KMS-11 (cell line): ENCODE measurements at regions not wholly inside any gene's neighbourhood (a gene's known extent, or its start where the extent isn't known, plus 50 kb on each side); places are given as distances from the start of the nearest gene placed in this dataset.

Experiments used
- H2AFZ ChIP-seq: fragments of 200-600 bp; sonication (generic); 2 replicates; pipeline ENCODE4 v1.6.1; 2016; ENCODE audit warnings: antibody characterized with exemption, mixed run types, low read depth
- H3K27ac ChIP-seq: fragments of 200-600 bp; sonication (generic); 2 replicates; pipeline ENCODE4 v1.6.1; 2016; ENCODE audit warnings: mild to moderate bottlenecking, mixed run types
- H3K27me3 ChIP-seq: fragments of 200-600 bp; sonication (generic); 2 replicates; pipeline ENCODE4 v1.6.1; 2017; ENCODE audit warnings: mild to moderate bottlenecking, low read depth, mixed run types, moderate library complexity; ENCODE audit not compliant: insufficient read depth
- H3K36me3 ChIP-seq: fragments of 200-600 bp; sonication (generic); 2 replicates; pipeline ENCODE4 v1.6.1; 2017; ENCODE audit warnings: mild to moderate bottlenecking, mixed run types; ENCODE audit not compliant: insufficient read depth
- H3K4me1 ChIP-seq: fragments of 200-600 bp; sonication (generic); 2 replicates; pipeline ENCODE4 v1.6.1; 2016; ENCODE audit warnings: mild to moderate bottlenecking, low read depth, mixed run types; ENCODE audit not compliant: poor library complexity, severe bottlenecking
- H3K4me2 ChIP-seq: fragments of 200-600 bp; sonication (generic); 2 replicates; pipeline ENCODE4 v1.7.0; 2016; ENCODE audit warnings: mild to moderate bottlenecking, mixed run types
- H3K4me3 ChIP-seq: fragments of 200-600 bp; sonication (generic); IDR thresholded peaks from 2 replicates; pipeline ENCODE4 v1.6.1; 2017; ENCODE audit warnings: low read depth, low read length, mixed read lengths; ENCODE audit not compliant: insufficient read depth
- H3K79me2 ChIP-seq: fragments of 200-600 bp; sonication (generic); 2 replicates; pipeline ENCODE4 v1.6.1; 2016; ENCODE audit warnings: low read depth, mixed run types; ENCODE audit not compliant: insufficient read depth
- H3K9ac ChIP-seq: fragments of 200-600 bp; sonication (generic); 2 replicates; pipeline ENCODE4 v1.6.1; 2016; ENCODE audit warnings: mild to moderate bottlenecking, mixed run types
- H4K20me1 ChIP-seq: fragments of 200-600 bp; sonication (generic); 2 replicates; pipeline ENCODE4 v1.6.1; 2016; ENCODE audit warnings: mild to moderate bottlenecking, mixed run types; ENCODE audit not compliant: insufficient read depth
- TF ChIP-seq, protein P1 (sequence below): fragments of 200-600 bp; sonication (generic); conservative IDR thresholded peaks from 2 replicates; pipeline ENCODE4 v1.6.1; 2017; ENCODE audit warnings: low read depth, mild to moderate bottlenecking, antibody characterized with exemption, low read length, moderate library complexity, mixed read lengths

DNA sequence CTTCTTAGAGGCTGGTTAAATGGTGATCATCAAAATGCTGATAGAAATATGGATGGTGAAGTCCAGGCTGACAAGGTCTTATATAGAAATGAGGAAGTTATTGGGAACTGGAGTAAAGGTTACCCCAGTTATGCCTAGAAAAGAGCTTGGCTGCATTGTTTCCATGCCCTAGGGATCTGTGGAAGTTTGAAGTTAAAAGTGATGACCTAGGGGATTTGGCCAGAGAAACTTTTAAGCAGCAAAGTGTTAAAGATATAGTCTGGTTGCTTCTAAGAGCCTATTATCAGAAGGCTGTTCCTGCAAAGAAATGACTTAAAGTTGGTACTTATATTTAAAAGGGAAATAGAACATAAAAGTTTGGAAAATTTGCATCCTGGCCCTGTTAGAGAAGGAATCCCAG, 200.3 kb downstream of the ICE1 start:
- no peak overlapping the region for H2AFZ ChIP-seq
- TF ChIP-seq, protein P1, sequence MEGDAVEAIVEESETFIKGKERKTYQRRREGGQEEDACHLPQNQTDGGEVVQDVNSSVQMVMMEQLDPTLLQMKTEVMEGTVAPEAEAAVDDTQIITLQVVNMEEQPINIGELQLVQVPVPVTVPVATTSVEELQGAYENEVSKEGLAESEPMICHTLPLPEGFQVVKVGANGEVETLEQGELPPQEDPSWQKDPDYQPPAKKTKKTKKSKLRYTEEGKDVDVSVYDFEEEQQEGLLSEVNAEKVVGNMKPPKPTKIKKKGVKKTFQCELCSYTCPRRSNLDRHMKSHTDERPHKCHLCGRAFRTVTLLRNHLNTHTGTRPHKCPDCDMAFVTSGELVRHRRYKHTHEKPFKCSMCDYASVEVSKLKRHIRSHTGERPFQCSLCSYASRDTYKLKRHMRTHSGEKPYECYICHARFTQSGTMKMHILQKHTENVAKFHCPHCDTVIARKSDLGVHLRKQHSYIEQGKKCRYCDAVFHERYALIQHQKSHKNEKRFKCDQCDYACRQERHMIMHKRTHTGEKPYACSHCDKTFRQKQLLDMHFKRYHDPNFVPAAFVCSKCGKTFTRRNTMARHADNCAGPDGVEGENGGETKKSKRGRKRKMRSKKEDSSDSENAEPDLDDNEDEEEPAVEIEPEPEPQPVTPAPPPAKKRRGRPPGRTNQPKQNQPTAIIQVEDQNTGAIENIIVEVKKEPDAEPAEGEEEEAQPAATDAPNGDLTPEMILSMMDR, result no peak
- no peaks in the 10 kb centered on the region for H3K4me1 ChIP-seq
- no peaks in the 10 kb centered on the region for H3K79me2 ChIP-seq
- H3K27me3 ChIP-seq, result no peaks in the 10 kb centered on the region
- no peak overlapping the region for H3K4me2 ChIP-seq
- no peaks in the 10 kb centered on the region for H4K20me1 ChIP-seq
- no peak overlapping the region for H3K9ac ChIP-seq
- no peaks in the 10 kb centered on the region for H3K36me3 ChIP-seq
- H3K27ac ChIP-seq, result no peak overlapping the region
- H3K4me3 ChIP-seq, result no peak overlapping the region

DNA sequence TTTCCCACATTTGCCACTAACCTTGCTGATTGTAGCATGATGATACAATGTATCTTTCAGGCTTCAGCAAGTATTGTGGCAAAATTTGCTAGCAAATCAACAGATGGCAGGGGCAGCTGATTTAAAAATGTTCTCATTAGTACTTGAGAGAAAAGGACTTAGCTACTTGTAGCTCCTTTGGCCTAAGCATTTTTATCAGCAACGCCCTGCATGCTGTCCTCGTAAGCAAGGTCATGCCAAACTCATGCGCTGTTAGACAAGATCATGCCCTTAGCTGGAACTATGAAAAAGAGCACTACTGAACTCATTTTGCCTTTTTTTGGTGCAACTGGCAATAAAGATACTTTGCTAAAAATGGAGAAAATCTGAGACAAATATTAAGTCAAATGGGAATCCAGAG, 197.1 kb downstream of the ICE1 start:
- H4K20me1 ChIP-seq, result no peaks in the 10 kb centered on the region
- H3K36me3 ChIP-seq, result no peaks in the 10 kb centered on the region
- TF ChIP-seq, protein P1, result no peak
- no peaks in the 10 kb centered on the region for H3K79me2 ChIP-seq
- H3K4me3 ChIP-seq, result no peak overlapping the region
- no peaks in the 10 kb centered on the region for H3K27me3 ChIP-seq
- no peak overlapping the region for H3K27ac ChIP-seq
- no peaks in the 10 kb centered on the region for H3K4me1 ChIP-seq
- H3K9ac ChIP-seq, result no peak overlapping the region
- H3K4me2 ChIP-seq, result no peak overlapping the region
- no peak overlapping the region for H2AFZ ChIP-seq

DNA sequence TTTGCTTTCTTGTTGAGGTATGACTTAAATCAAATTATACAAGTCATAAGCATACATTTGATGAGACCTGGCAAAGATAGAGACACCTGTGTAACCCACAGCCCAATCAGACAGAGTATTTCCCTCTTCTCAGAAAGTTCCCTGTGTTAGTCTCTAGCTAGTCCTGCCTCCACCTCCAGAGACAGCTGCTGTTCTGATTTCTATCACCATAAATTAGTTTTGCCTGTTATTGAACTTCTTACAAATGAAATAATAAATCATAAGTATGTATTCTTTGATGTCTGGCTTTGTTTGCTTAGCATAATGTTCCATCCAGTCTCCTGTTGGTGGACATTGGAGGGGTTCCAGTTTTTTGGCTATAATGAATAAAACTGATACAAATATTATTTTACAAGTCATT, 194.5 kb downstream of the ICE1 start:
- no peak overlapping the region for H3K4me3 ChIP-seq
- H3K4me1 ChIP-seq, result no peaks in the 10 kb centered on the region
- H3K4me2 ChIP-seq, result no peak overlapping the region
- no peak overlapping the region for H3K9ac ChIP-seq
- no peaks in the 10 kb centered on the region for H3K27me3 ChIP-seq
- H3K79me2 ChIP-seq, result no peaks in the 10 kb centered on the region
- TF ChIP-seq, protein P1, result no peak
- no peaks in the 10 kb centered on the region for H3K36me3 ChIP-seq
- no peak overlapping the region for H3K27ac ChIP-seq
- H4K20me1 ChIP-seq, result no peaks in the 10 kb centered on the region
- no peak overlapping the region for H2AFZ ChIP-seq

DNA sequence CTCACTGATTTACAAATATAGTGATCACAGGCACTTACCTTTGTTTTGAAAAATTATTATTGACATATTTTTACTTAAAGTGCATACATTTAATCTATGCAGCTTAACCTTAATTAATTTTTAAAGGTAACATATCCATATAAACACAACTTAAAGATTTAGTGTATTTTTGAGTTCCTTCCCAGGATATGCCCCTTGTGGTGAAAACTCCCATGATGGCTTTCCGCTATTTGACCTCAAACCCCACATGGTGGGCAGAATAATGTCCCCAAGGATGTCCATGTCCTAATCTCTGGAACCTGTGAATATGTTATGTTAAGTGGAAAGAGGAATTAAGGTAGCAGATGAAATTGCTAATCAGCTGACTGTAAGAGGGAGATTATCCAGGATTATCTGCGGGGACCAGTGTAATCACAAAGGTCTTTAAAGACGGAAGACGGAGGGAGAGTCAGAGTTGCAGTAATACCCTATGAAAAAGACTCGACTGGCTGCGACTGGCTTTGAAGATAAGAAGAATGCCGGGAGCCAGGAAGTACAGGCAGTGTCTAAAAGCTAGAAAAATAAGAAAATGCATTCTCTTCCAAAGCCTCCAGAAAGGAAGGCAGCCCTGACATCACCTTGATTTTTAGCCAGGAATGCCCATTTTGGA, 193.9 kb downstream of the ICE1 start:
- no peaks in the 10 kb centered on the region for H3K27me3 ChIP-seq
- no peak overlapping the region for H3K27ac ChIP-seq
- no peak overlapping the region for H3K9ac ChIP-seq
- TF ChIP-seq, protein P1, result no peak
- no peak overlapping the region for H2AFZ ChIP-seq
- H4K20me1 ChIP-seq, result no peaks in the 10 kb centered on the region
- no peak overlapping the region for H3K4me3 ChIP-seq
- no peaks in the 10 kb centered on the region for H3K79me2 ChIP-seq
- no peaks in the 10 kb centered on the region for H3K36me3 ChIP-seq
- no peak overlapping the region for H3K4me2 ChIP-seq
- no peaks in the 10 kb centered on the region for H3K4me1 ChIP-seq
